PFSK-1 (cell line): ENCODE measurements at regions not wholly inside any gene's neighbourhood (a gene's known extent, or its start where the extent isn't known, plus 50 kb on each side); places are given as distances from the start of the nearest gene placed in this dataset.

Experiments used
- FOXP2 ChIP-seq: optimal IDR thresholded peaks from 2 replicates; pipeline ENCODE3; 2011; ENCODE audit warnings: borderline replicate concordance, control low read depth, inconsistent platforms; ENCODE audit not compliant: insufficient read depth; ENCODE audit errors: extremely low read length, extremely low read depth
- POLR2AphosphoS5 ChIP-seq: IDR thresholded peaks from 2 replicates; pipeline ENCODE4 v1.6.1; 2012; ENCODE audit warnings: low read depth, mild to moderate bottlenecking, control low read depth, low read length, moderate library complexity
- REST ChIP-seq, 2 experiments: IDR thresholded peaks; 2 replicates each; pipeline versions ENCODE4 v1.6.1 to v1.8.0; 2011 to 2012; ENCODE audit warnings: low read depth in 2 of 2, low read length in 2 of 2, control low read depth in 1 of 2, inconsistent platforms in 1 of 2, mild to moderate bottlenecking in 1 of 2, moderate library complexity in 1 of 2; ENCODE audit not compliant: insufficient read depth in 1 of 2
- SIN3A ChIP-seq: IDR thresholded peaks from 2 replicates; pipeline ENCODE4 v1.6.1; 2012; ENCODE audit warnings: mild to moderate bottlenecking, low read length, moderate library complexity, borderline replicate concordance; ENCODE audit not compliant: insufficient read depth
- TAF1 ChIP-seq: IDR thresholded peaks from 2 replicates; pipeline ENCODE4 v1.6.1; 2012; ENCODE audit warnings: low read length, control low read depth, borderline replicate concordance; ENCODE audit not compliant: insufficient read depth

- TF ChIP-seq POLR2AphosphoS5 (no peak), TAF1 (no peak), REST (IDR thresholded peaks at IDR 0.05; ENCODE audit: insufficient read depth in 1 of 2, low read depth in 2 of 2, low read length in 2 of 2) (no peak), SIN3A (no peak), FOXP2 (no peak)
Observed at GRCh38 chr12:90203556-90203955, 494.9 kb upstream of the ATP2B1 start.

- TF ChIP-seq SIN3A: no peak
- TF ChIP-seq FOXP2: no peak
- TF ChIP-seq TAF1: no peak
- TF ChIP-seq REST (IDR thresholded peaks at IDR 0.05; ENCODE audit: insufficient read depth in 1 of 2, low read depth in 2 of 2, low read length in 2 of 2): no peak
- TF ChIP-seq POLR2AphosphoS5: no peak
Observed at GRCh38 chr12:90199006-90199405, 490.4 kb upstream of the ATP2B1 start.

- TF ChIP-seq SIN3A (no peak), TAF1 (no peak), POLR2AphosphoS5 (no peak), FOXP2 (no peak), REST (IDR thresholded peaks at IDR 0.05; ENCODE audit: insufficient read depth in 1 of 2, low read depth in 2 of 2, low read length in 2 of 2) (no peak)
Observed at GRCh38 chr12:90193500-90193899, 484.9 kb upstream of the ATP2B1 start.

GRCh38 chr12:90188857-90189256 lies 480.2 kb upstream of the ATP2B1 start:
- TF ChIP-seq FOXP2 (no peak), REST (IDR thresholded peaks at IDR 0.05; ENCODE audit: insufficient read depth in 1 of 2, low read depth in 2 of 2, low read length in 2 of 2) (no peak)

GRCh38 chr12:90183201-90183600 lies 474.6 kb upstream of the ATP2B1 start:
- TF ChIP-seq FOXP2 (no peak), POLR2AphosphoS5 (no peak), SIN3A (no peak), REST (IDR thresholded peaks at IDR 0.05; ENCODE audit: insufficient read depth in 1 of 2, low read depth in 2 of 2, low read length in 2 of 2) (no peak), TAF1 (no peak)
